HG03039 (cell line): ENCODE measurements at regions not wholly inside any gene's neighbourhood (a gene's known extent, or its start where the extent isn't known, plus 50 kb on each side); places are given as distances from the start of the nearest gene placed in this dataset.

ENCODE experiments used
- ATAC-seq: cut with Tn5 transposase; IDR thresholded peaks from one replicate; pipeline ENCODE4 v1.9.1; 2021; ENCODE audit warnings: mild to moderate bottlenecking, moderate library complexity; ENCODE audit not compliant: unreplicated experiment

DNA sequence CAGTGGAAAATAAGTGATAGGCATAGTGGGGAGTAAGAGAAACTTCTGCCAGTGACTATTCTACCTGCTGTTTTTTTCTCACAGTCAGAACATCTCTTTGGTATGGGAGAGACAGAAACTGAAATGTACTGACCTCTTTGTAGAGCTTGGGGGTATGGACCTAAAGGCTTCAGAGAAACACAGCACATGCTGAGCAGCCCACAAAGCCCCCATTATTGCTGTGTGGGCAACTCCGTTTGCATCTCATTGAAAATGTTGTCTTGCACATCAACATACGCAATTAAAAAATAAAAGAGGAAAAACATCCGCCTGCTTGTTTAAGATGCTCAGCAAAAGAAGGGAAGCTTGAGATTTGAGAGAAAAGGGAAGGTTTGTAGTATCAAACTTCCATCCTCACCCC lies 443.4 kb upstream of the SEMA6D start:
- no peak for ATAC-seq

- ATAC-seq: no peak
Measured at GRCh38 chr15:47283246-47283645, 434.1 kb upstream of the SEMA6D start.

GRCh38 chr15:47288794-47289193 lies 428.5 kb upstream of the SEMA6D start:
- no peak for ATAC-seq

DNA sequence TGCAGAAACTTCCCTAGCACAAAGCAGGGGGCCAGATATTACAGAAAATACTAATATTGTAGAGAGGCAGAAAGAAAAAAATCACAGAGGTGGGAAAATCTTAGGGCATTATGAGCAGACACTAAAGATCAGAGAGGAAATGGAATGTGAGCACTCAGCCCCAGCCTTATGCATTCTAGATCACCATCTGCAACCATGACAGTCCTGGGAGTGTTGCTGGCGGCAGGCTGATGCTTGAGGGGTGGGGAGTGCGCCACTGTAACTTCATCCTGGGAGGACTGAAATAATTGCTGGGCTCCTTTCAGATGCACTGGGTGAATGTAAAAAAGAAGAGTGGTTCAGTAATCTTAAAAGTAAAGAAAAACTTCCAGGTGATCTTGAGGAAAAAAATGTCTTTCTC lies 427.6 kb upstream of the SEMA6D start:
- ATAC-seq: no peak

DNA sequence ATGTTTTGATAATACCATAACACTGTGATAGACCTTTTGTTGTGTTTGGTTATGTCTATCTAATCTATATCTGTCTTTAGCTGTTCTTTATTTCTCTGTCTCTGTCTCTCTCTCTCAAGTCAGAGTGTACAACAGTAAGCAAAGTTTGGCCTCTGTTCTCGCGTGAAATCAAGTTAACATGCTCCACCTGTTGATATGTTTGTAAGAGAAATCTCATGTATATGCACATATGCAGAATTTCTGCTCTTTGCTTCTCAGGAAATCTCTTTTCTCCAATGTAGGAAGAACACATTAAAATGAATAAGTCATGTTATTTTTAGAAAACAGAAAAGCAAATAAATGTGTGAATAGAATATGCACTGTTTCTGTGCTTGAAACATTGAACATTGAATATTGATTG lies 425.5 kb upstream of the SEMA6D start:
- no peak for ATAC-seq

- no peak for ATAC-seq
Measured at GRCh38 chr15:47292638-47293190, 424.6 kb upstream of the SEMA6D start.

DNA sequence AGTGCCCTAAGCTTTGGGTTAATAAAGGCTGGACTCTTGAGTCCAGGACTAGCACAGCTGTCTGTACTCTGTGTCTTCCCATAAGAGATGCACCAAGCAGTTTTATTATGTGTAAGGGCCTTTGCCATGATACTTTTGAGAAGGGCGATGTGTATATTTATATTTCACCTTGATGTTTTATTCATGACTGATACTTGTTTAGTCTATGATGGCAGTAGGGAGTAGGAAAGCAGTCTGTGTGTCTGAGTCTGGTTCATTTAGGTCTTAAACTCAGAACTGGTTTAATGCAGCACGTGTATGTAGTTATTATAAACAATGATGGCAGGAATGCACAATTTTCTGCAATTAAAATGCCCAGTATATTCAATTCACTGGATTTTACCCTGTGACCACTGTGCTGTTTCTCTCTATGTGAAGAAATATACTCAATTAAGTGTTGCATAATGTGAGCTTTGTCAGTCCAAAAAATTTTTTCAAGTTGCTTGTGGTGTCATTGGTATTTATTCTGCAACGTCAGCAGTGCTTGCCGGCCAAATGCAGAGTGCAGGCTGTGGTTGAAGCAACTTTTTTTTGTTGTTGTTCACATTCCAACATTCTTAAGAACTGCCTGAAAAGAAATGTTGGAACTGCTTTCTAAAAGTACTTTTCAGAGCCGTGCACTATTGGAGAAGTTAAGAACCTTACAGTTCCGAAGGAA lies 423.7 kb upstream of the SEMA6D start:
- no peak for ATAC-seq

GRCh38 chr15:47294765-47295259 lies 422.5 kb upstream of the SEMA6D start:
- ATAC-seq: no peak

GRCh38 chr15:47296881-47297280 lies 420.4 kb upstream of the SEMA6D start:
- ATAC-seq: no peak

DNA sequence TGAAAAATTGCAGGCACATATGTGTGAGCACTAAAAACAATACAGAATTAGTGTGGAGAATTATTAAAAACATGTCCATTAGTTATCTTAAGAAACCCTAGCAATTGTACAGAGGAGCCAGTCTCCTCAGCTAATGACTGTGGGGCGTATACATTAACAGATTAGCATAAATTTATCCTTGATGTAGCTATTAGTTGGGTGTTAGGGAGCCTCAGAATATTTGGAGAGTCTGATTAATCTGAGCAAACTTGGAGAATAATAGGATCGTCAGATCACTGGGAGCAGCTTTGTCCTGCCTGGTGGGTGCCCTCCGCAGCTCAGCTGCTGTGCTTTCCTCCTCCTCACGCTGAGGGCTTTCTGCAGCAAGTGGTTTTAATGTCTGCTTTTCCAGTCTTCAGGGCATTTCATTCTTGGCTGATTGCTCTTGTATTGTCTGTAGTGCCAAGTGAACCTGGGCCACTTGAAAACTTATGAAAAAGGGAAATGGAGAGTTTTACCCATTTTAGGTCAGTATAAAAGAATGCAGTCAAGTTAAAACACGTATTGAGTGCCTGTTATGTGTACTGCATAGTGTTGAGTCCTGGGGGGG lies 417.4 kb upstream of the SEMA6D start:
- no peak for ATAC-seq

DNA sequence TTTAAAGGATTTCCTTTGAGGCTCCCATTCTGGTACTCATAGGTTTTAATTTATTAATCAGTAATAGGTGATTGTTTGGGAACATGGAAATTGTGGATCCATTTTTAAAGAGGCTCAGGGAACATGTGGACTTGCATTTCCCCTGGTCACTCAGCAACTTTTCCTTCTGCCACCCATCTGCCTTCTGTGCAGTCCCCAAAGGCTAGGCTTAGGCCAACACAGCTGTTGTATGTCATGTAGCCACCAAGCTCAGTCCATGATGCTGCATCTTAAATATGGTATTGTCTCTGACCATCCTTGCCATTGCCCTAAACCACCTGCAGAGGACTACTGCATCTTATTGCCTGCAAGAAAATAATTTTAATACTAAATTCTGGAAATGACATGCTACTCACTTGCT lies 416.7 kb upstream of the SEMA6D start:
- no peak for ATAC-seq

- no peak for ATAC-seq
Measured at GRCh38 chr15:47301481-47301880, 415.8 kb upstream of the SEMA6D start.

- ATAC-seq: no peak
Measured at GRCh38 chr15:47304656-47305055, 412.6 kb upstream of the SEMA6D start.

GRCh38 chr15:47312161-47312560 lies 405.1 kb upstream of the SEMA6D start:
- ATAC-seq: no peak

- ATAC-seq: no peak
Measured at GRCh38 chr15:47326410-47327333, 390.6 kb upstream of the SEMA6D start.

DNA sequence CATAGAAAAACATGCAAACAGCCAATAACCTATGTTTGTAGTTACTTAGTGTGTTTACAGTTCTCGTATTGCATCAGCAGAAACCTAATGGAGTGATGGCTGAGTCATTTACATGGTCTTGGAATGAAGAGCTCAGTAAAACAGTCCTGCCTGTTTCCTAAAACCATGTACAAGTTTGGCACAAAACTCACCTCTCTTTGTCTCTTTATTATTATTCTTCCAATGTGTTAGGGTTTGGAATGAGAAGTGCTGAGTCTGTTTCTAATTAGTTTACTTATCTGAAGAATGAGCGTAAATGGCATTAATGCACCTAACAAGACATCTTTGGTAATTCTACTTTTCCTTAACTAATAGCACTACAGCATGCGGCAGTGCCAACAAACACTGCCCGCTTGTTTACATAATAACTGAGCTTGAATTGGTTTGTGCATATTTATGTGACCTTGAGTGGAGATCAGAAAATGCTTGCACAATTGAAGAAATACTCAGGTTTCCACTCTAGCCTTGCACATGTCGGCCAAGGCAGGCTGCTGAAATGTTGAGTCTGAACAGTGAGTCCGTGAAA lies 385.4 kb upstream of the SEMA6D start:
- no peak for ATAC-seq

- ATAC-seq: no peak
Measured at GRCh38 chr15:47332481-47332880, 384.8 kb upstream of the SEMA6D start.

- ATAC-seq: no peak
Measured at GRCh38 chr15:47333734-47334133, 383.6 kb upstream of the SEMA6D start.

DNA sequence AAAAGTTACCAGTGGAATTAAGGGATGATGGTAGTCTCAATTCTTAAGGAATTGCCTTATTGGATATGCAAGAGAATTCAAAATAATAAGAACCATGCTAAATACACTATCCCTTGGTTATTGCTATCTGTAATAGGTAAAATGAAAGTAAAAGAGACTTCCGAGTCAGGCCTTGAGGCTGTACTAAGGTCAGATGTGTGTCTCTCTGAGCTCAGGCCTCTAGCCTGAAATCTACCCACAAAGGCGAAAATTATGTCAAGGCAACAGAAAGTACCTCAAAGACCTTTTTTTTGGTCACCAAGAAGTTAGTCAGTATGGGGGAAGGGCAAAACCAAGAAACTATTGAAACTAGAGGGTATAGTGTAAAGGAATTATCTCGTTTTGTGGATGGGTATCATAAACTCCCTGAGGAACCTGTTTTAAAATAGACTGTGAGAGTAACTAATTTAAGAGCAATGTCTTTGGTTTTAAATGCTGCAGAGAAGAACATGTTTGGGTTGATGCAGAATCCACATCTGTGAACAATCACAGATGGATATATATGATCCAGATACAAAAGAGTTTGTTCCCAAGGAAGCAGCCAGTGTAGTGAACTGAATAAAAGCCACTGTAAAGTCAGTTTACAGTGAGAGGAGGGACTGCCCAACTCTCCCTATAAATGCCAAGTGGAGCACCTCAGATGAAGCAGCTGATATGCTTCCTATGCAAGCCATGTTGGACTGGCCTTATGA lies 382.3 kb upstream of the SEMA6D start:
- ATAC-seq: no peak

GRCh38 chr15:47337106-47337505 lies 380.2 kb upstream of the SEMA6D start:
- ATAC-seq: no peak
